ENCODE measurements at regions not wholly inside any gene's neighbourhood (a gene's known extent, or its start where the extent isn't known, plus 50 kb on each side); places are given as distances from the start of the nearest gene placed in this dataset.
"Not testable (repeated sequence)": the region's sequence is repeated elsewhere in the genome, so short reads cannot be mapped to it uniquely, and the experiment has no call there.

DNA sequence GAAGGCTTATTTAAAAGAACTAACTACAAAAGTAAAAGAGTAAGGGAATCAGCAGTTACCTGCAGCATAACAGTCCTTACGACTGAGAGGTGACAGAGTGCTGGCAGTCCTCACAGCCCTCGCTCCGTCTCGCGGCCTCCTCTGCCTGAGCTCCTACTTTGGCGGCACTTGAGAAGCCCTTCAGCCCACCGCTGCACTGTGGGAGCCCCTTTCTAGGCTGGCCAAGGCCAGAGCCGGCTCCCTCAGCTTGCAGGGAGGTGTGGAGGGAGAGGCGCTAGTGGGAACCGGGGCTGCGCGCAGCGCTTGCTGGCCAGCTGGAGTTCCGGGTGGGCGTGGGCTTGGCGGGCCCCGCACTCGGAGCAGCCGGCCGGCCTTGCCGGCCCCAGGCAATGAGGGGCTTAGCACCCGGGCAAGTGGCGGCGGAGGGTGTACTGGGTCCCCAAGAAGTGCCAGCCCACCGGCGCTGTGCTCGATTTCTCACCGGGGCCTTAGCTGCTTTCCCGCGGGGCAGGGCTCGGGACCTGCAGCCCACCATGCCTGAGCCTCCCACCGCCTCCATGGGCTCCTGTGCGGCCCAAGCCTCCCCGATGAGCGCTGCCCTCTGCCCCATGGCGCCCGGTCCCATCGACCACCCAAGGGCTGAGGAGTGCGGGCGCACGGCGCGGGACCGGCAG is 285.7 kb upstream of the MAGI2 start:
- DNase-seq (ENCODE audit: low read depth); H3K4me3 ChIP-seq (ENCODE audit: low read depth, low read length): not testable (repeated sequence)

DNA sequence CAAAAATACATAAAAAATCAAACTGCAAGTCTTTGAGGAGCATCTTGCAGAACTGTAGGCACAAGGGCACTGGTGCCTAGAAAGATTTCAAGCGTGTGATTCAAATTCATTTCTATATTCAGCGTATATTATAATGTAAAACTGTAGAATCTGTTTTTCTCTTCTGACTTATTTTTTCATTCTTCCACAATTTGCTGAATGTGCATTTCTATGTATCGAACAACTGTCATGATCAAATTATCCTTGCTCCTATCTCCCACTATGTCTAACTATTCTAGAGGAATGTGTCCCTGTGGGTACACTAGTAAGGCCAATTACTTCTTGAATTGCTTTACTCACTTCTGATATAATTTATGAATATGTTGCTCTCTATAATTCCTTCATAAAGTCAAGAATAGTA is 283.0 kb upstream of the MAGI2 start:
- DNase-seq (ENCODE audit: low read depth) = no peak
- no peak overlapping the region for H3K4me3 ChIP-seq (ENCODE audit: low read depth, low read length)

GRCh38 chr7:79735012-79735411 is 281.5 kb upstream of the MAGI2 start:
- H3K4me3 ChIP-seq (ENCODE audit: low read depth, low read length) = no peak overlapping the region
- no peak for DNase-seq (ENCODE audit: low read depth)

DNA sequence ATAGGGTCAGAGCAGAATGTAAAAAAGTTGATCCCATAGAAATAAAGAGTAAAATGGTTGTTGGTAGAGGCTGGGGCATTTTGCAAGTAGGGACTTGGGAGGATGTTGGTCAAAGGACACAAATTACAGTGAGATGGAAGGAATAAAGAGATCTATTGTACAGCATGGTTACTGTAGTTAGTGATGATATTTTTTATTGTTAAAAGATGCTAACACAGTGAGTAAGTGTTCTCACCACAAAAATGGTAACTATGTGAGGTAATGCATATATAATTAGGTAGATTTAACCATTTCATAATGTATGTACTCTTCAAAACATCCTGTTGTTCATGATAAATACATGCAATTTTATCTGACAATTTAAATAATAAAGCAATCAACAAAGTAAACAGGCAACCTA is 280.7 kb upstream of the MAGI2 start:
- no peak for DNase-seq (ENCODE audit: low read depth)
- no peak overlapping the region for H3K4me3 ChIP-seq (ENCODE audit: low read depth, low read length)

GRCh38 chr7:79732535-79732934 is 279.1 kb upstream of the MAGI2 start:
- no peak overlapping the region for H3K4me3 ChIP-seq (ENCODE audit: low read depth, low read length)
- DNase-seq (ENCODE audit: low read depth) = no peak

GRCh38 chr7:79730971-79731370 is 277.5 kb upstream of the MAGI2 start:
- no peak for DNase-seq (ENCODE audit: low read depth)
- no peak overlapping the region for H3K4me3 ChIP-seq (ENCODE audit: low read depth, low read length)

- no peak overlapping the region for H3K4me3 ChIP-seq (ENCODE audit: low read depth, low read length)
- DNase-seq (ENCODE audit: low read depth) = no peak
Observed at GRCh38 chr7:79723833-79724618, 270.6 kb upstream of the MAGI2 start.

GRCh38 chr7:79722217-79722616 is 268.8 kb upstream of the MAGI2 start:
- no peak overlapping the region for H3K4me3 ChIP-seq (ENCODE audit: low read depth, low read length)
- no peak for DNase-seq (ENCODE audit: low read depth)

- DNase-seq (ENCODE audit: low read depth) = no peak
- no peak overlapping the region for H3K4me3 ChIP-seq (ENCODE audit: low read depth, low read length)
Observed at GRCh38 chr7:79719216-79719615, 265.7 kb upstream of the MAGI2 start.

- DNase-seq (ENCODE audit: low read depth) = no peak
- H3K4me3 ChIP-seq (ENCODE audit: low read depth, low read length) = no peak overlapping the region
Observed at GRCh38 chr7:79716329-79716728, 262.9 kb upstream of the MAGI2 start.

- DNase-seq (ENCODE audit: low read depth) = no peak
- H3K4me3 ChIP-seq (ENCODE audit: low read depth, low read length) = no peak overlapping the region
Observed at GRCh38 chr7:79714081-79714480, 260.6 kb upstream of the MAGI2 start.

GRCh38 chr7:79713276-79713675 is 259.8 kb upstream of the MAGI2 start:
- H3K4me3 ChIP-seq (ENCODE audit: low read depth, low read length) = no peak overlapping the region
- no peak for DNase-seq (ENCODE audit: low read depth)

DNA sequence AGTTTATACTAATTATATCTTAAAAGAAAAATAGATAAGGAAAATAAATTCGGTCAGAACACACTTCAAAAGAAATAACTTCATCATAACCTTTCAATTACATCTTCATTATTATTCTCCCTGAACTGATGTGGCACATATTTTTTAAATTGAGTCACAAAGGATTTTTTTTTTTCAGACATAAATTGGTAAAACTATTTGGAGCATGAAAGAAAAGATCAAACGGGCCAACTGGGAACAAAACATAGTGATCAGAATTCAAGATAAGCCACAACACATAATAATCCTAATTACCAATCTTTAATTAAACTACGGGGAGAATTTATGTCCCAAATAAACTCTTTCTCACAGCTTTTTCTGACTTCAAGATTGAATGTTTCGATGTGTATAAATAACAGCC is 258.2 kb upstream of the MAGI2 start:
- no peak overlapping the region for H3K4me3 ChIP-seq (ENCODE audit: low read depth, low read length)
- DNase-seq (ENCODE audit: low read depth) = no peak

DNA sequence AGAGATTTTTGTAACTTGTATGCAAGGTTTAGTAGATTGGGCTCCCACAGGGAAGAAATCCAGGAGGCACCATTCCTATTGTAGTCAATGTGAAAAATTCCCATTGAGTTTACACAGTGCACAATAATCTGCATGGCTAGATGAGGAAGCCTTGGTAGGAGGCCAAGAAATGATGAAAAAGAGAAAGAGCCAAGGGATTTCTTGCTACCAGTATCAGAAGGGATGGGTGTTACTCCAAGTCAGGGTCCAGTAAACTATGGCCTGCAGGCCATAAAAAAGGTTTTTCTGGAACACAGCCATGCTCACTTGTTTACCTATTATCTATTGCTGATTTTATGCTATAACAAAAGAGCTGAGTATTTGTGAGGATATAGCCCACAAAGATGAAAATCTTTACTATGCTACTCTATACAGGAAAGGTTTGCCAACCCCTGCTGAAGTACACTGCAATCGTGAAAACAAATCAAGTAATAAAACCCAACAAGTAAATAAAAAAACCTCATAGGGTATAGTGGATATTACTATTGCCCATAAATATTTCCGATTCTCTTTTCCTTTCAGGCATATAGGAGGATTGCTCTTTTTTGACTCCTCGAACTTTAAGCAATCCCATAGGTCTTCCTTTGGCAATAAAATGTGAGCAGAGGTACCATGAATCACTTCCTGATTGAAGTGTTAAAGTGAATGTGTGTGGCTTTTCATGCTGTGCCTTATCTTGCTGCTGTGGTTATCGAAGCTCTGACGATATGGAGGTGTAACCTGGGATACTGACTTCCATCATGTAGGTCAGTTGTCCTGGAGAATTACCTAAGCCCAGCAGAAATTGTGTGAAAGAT is 256.3 kb upstream of the MAGI2 start:
- DNase-seq (ENCODE audit: low read depth) = peak; percentile 9
- H3K4me3 ChIP-seq (ENCODE audit: low read depth, low read length) = no peak overlapping the region

DNA sequence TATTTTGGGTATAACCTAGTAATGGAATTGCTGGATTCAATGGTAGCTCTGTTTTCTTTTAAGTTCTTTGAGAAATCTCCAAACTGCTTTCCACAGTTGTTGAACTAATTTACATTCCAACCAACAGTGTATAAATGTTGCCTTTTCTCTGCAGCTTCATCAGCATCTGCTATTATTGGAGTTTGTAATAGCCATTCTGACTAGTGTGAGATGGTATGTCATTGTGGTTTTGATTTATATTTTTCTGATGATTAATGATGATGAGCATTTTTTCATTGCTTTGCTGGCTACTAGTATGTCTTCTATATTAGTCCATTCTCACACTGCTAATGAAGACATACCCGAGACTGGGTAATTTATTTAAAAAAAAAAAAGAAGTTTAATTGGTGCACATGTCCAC is 248.6 kb upstream of the MAGI2 start:
- no peak overlapping the region for H3K4me3 ChIP-seq (ENCODE audit: low read depth, low read length)
- DNase-seq (ENCODE audit: low read depth) = no peak

DNA sequence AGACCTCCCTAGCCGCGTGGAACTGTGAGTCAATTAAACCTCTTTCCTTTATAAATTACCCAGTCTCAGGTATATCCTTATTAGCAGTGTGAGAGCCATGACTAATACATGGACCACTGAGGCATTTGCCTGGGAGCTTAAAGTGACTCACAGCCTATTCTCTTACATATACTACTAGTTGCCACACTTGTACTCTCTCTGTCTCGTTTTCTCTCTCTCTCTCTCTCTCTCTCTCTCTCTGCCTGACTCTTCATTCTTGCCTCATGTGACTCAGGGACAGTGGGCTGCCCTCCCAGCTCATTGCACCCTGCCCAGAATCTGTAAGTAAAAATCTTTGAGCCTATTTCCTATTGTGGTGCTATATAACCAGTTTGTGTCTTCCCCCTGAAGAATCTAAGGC is 238.5 kb upstream of the MAGI2 start:
- peak; percentile 76 for DNase-seq (ENCODE audit: low read depth)
- H3K4me3 ChIP-seq (ENCODE audit: low read depth, low read length) = no peak overlapping the region

DNA sequence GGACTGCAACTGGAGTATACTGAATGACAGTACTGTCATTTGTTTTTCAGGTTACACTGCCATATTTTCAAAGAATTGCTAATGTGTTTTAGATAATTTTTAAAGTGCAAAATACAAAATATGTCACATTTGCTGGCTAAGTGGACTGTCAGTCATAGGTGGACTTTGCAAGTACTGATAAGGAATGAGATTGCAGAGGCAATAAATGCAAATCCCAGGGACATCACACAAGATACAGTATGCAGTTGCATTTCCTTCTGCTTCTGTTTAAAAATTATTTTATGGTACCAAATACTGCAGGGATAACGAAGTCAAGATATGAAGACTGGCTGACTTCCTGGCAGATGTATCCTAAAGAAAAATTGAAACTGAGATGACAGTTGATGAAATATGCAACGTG is 237.6 kb upstream of the MAGI2 start:
- no peak for DNase-seq (ENCODE audit: low read depth)
- H3K4me3 ChIP-seq (ENCODE audit: low read depth, low read length) = no peak overlapping the region

- no peak for DNase-seq (ENCODE audit: low read depth)
- no peak overlapping the region for H3K4me3 ChIP-seq (ENCODE audit: low read depth, low read length)
Observed at GRCh38 chr7:79684384-79684783, 230.9 kb upstream of the MAGI2 start.

DNA sequence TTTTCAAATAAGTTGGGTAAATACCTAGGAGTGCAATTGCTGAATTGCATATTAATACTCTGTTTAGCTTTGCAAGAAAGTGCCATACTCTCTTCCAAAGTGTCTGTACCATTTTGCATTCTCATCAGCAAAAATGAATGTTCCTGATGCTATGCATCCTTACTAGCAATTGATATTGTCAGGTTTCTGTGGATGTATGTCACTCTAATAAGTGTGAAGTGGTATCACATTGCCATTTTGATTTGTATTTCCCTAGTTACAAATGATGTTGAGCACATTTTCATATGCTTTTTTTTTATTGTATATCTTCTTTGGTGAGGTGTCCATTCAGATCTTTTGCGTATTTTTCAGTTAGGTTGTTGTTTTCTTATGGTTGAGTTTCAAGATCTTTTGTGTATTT is 230.4 kb upstream of the MAGI2 start:
- no peak for DNase-seq (ENCODE audit: low read depth)
- H3K4me3 ChIP-seq (ENCODE audit: low read depth, low read length) = no peak overlapping the region

DNA sequence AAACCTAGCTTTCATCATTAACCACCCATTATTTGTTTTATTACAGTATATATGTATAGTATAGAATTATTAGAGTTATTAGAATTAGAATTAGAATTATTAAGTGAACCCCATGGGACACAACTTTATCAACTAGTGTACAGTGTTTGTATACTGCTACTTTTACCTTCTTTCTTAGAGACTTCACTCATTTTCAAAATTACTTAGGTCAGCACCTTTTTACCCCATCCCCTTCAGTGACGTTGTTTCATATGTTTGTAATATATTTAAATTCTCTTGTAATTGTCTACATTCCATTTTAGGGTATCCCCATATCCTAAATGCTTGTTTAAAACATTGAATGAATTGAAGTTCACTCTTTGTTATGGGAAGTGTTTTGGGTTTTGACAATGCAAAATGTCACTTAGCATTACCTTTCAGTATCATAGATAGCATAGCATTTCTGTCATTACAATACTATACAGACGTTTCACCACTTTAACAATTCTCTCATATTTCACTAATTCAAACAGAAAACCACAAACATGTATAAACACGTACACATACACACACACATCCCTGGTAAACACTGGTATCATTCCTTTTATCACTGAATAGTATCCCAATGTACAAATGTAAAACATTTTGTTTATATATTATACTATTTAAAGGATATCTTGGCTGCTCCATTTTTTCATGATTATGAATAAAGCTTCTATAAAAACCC is 229.9 kb upstream of the MAGI2 start:
- no peak for DNase-seq (ENCODE audit: low read depth)
- no peak overlapping the region for H3K4me3 ChIP-seq (ENCODE audit: low read depth, low read length)

Data from skeletal muscle cell (primary cell).